PFSK-1 (cell line): ENCODE measurements at regions not wholly inside any gene's neighbourhood (a gene's known extent, or its start where the extent isn't known, plus 50 kb on each side); places are given as distances from the start of the nearest gene placed in this dataset.

Experiments used
- POLR2AphosphoS5 ChIP-seq: IDR thresholded peaks from 2 replicates; pipeline ENCODE4 v1.6.1; 2012; ENCODE audit warnings: low read depth, mild to moderate bottlenecking, control low read depth, low read length, moderate library complexity
- TAF1 ChIP-seq: IDR thresholded peaks from 2 replicates; pipeline ENCODE4 v1.6.1; 2012; ENCODE audit warnings: low read length, control low read depth, borderline replicate concordance; ENCODE audit not compliant: insufficient read depth

- TF ChIP-seq POLR2AphosphoS5 (no peak), TAF1 (no peak)
Measured at GRCh38 chr1:181262069-181262468, 173.6 kb downstream of the IER5 start.
